HG03469 (cell line): ENCODE measurements at regions not wholly inside any gene's neighbourhood (a gene's known extent, or its start where the extent isn't known, plus 50 kb on each side); places are given as distances from the start of the nearest gene placed in this dataset.
"Not testable (repeated sequence)": the region's sequence is repeated elsewhere in the genome, so short reads cannot be mapped to it uniquely, and the experiment has no call there.

Experiments used
- ATAC-seq: cut with Tn5 transposase; IDR thresholded peaks from one replicate; pipeline ENCODE4 v1.9.1; 2021; ENCODE audit warnings: mild to moderate bottlenecking, moderate library complexity, moderate number of reproducible peaks; ENCODE audit not compliant: unreplicated experiment

GRCh38 chr4:83734576-83734975 is 198.7 kb downstream of the GPAT3 start:
- no peak for ATAC-seq

GRCh38 chr4:83732114-83732635 is 196.3 kb downstream of the GPAT3 start:
- ATAC-seq = no peak

GRCh38 chr4:83731609-83732008 is 195.7 kb downstream of the GPAT3 start:
- no peak for ATAC-seq

GRCh38 chr4:83730958-83731357 is 195.1 kb downstream of the GPAT3 start:
- ATAC-seq = not testable (repeated sequence)

GRCh38 chr4:83728191-83728590 is 192.3 kb downstream of the GPAT3 start:
- no peak for ATAC-seq

- ATAC-seq = no peak
Observed at GRCh38 chr4:83725336-83726085, 189.6 kb downstream of the GPAT3 start.

GRCh38 chr4:83724485-83725335 is 188.8 kb downstream of the GPAT3 start:
- ATAC-seq = no peak

- no peak for ATAC-seq
Observed at GRCh38 chr4:83723609-83724008, 187.7 kb downstream of the GPAT3 start.

GRCh38 chr4:83722730-83723269 is 186.9 kb downstream of the GPAT3 start:
- ATAC-seq = no peak

GRCh38 chr4:83716874-83717273 is 181.0 kb downstream of the GPAT3 start:
- no peak for ATAC-seq

- ATAC-seq = no peak
Observed at GRCh38 chr4:83712890-83713289, 177.0 kb downstream of the GPAT3 start.

- ATAC-seq = no peak
Observed at GRCh38 chr4:83709627-83710026, 173.7 kb downstream of the GPAT3 start.

- no peak for ATAC-seq
Observed at GRCh38 chr4:83708500-83709175, 172.7 kb downstream of the GPAT3 start.

- no peak for ATAC-seq
Observed at GRCh38 chr4:83704786-83705185, 168.9 kb downstream of the GPAT3 start.

- ATAC-seq = no peak
Observed at GRCh38 chr4:83703752-83704151, 167.8 kb downstream of the GPAT3 start.

- no peak for ATAC-seq
Observed at GRCh38 chr4:83701041-83701440, 165.1 kb downstream of the GPAT3 start.

GRCh38 chr4:83699358-83699757 is 163.4 kb downstream of the GPAT3 start:
- ATAC-seq = no peak

- ATAC-seq = no peak
Observed at GRCh38 chr4:83692028-83692427, 156.1 kb downstream of the GPAT3 start.

- ATAC-seq = no peak
Observed at GRCh38 chr4:83686166-83686565, 150.3 kb downstream of the GPAT3 start.

- no peak for ATAC-seq
Observed at GRCh38 chr4:83679692-83680091, 143.8 kb downstream of the GPAT3 start.

GRCh38 chr4:83679254-83679653 is 143.3 kb downstream of the GPAT3 start:
- ATAC-seq = no peak
